ENCODE measurements at regions not wholly inside any gene's neighbourhood (a gene's known extent, or its start where the extent isn't known, plus 50 kb on each side); places are given as distances from the start of the nearest gene placed in this dataset.

DNA sequence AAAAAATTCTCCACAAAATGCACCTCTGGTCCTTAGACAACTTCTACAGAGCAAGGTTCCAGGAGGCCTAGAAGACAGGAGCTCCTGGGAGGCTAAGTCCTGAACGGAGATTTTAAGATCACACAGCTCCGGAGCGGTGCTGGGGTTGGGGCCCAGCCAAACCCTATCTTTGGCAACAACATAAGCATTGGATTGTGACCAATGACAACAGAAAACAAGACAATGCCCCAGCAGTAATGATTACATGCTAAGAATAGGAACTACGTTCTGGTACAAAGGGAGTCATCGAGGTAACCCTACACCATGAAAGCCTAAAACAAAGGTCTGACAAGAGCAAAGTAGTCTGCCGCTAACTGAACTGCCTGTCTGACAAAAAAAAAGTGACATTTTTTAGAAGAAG is 171.2 kb downstream of the CMPK2 start:
- DNase-seq (ENCODE audit: low spot score in 2 of 2), result no peak
- Mint-ChIP-seq H3K4me1 (no peaks in the 10 kb centered on the region), H3K4me3 (no peak overlapping the region)

DNA sequence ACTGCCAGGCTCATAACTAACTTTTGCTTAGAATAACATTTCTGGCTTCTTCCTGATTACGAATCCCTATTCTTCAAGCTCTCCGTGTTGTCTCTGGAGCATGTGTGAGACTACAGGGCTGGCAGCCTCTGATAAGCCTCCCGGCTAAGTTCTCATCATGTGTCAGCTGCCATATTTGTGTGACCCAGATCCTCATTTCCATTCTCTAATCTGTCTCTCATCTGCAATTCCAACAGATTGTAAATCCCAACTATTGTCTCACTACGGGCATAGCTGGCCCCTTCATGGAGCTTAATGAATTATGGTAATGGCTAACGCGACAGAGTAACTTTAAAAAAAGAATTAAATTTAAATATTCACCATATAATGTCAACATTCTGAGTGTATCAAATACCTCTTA is 165.4 kb downstream of the CMPK2 start:
- Mint-ChIP-seq H3K4me3 (no peak overlapping the region), H3K27me3 (peaks cover 39% of the 10 kb centered on the region), H3K9me3 (peaks cover 8% of the 10 kb centered on the region), H3K27ac (ENCODE audit: low read depth) (no peak overlapping the region), H3K36me3 (ENCODE audit: insufficient read depth) (no peaks in the 10 kb centered on the region), H3K4me1 (no peaks in the 10 kb centered on the region)
- DNase-seq (ENCODE audit: low spot score in 2 of 2) (no peak), ATAC-seq (replicated peaks; ENCODE audit: extremely low read depth, poor library complexity, severe bottlenecking) (no peak)

More for the DNA sequence above, 171.2 kb downstream of the CMPK2 start:
- H3K9me3 Mint-ChIP-seq, result no peaks in the 10 kb centered on the region
- H3K27me3 Mint-ChIP-seq, result peaks cover 32% of the 10 kb centered on the region
- H3K36me3 Mint-ChIP-seq (ENCODE audit: insufficient read depth), result no peaks in the 10 kb centered on the region
- H3K27ac Mint-ChIP-seq (ENCODE audit: low read depth), result no peak overlapping the region
- ATAC-seq (replicated peaks; ENCODE audit: extremely low read depth, poor library complexity, severe bottlenecking), result no peak

DNA sequence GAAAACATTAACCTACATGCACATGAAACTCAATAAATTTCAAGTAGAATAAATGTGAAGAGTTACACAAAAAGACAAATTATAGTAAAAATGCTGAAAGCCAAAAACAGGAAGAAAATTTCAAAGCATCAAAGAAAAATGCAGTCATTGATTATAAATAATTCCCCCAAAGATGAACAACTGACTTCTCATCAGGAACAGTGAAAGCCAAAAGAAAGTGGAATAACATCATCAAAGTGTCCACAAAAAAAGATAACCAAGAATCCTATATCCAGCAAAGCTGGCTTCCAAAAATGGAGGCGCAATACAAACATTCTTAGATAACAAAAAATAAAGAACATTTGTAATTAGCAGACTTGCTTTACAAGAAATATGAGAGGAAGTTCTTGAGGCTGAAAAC is 161.6 kb downstream of the CMPK2 start:
- no peaks in the 10 kb centered on the region for H3K4me1 Mint-ChIP-seq
- H3K9me3 Mint-ChIP-seq, result peaks cover 8% of the 10 kb centered on the region

DNA sequence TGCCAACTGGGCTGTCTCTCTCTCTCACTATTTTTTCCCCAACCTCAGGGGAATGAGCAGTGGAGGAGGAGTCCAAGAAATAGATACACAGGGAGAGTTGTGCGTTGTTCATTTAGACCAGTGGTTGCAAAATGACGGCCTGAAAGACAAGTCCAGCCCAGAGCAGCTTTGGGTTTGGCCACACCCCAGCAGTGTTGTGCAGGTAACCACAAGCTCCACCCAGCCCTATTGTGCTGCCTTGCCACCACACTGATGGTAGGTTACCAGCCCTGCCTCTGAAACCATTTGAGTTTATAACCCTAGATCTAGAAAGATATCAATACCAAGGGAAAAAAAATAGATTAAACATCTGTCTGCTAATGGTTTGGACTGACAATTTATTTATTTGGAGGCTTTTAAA is 144.3 kb downstream of the CMPK2 start:
- H3K4me1 Mint-ChIP-seq, result no peaks in the 10 kb centered on the region
- ATAC-seq (replicated peaks; ENCODE audit: extremely low read depth, poor library complexity, severe bottlenecking) (no peak), DNase-seq (ENCODE audit: low spot score in 2 of 2) (no peak)
- peaks cover 8% of the 10 kb centered on the region for H3K9me3 Mint-ChIP-seq
- no peaks in the 10 kb centered on the region for H3K36me3 Mint-ChIP-seq (ENCODE audit: insufficient read depth)
- no peak overlapping the region for H3K27ac Mint-ChIP-seq (ENCODE audit: low read depth)
- H3K27me3 Mint-ChIP-seq, result peaks cover 66% of the 10 kb centered on the region
- H3K4me3 Mint-ChIP-seq, result no peak overlapping the region

More for the DNA sequence above, 161.6 kb downstream of the CMPK2 start:
- DNase-seq (ENCODE audit: low spot score in 2 of 2), result no peak
- Mint-ChIP-seq H3K4me3 (no peak overlapping the region), H3K27me3 (peaks cover 24% of the 10 kb centered on the region), H3K27ac (ENCODE audit: low read depth) (no peak overlapping the region), H3K36me3 (ENCODE audit: insufficient read depth) (no peaks in the 10 kb centered on the region)
- ATAC-seq (replicated peaks; ENCODE audit: extremely low read depth, poor library complexity, severe bottlenecking), result no peak

DNA sequence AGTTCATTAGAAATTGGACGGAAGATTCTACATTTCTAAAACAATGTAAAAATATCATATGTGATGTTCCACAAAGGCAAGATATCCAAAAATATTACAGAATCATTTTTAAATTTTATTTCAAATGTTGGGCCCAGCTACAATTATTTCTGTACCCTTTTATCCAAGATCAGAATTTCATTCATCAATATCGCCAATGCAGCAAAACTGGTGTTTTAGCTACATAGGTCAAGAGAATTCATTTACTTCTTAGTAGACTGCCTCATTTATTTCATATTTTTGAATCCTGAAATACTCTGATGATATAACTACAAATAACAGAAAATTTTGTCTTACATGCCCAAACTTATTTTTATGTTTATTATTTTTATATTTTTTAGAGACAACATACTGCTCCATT is 143.1 kb downstream of the CMPK2 start:
- Mint-ChIP-seq H3K4me3 (no peak overlapping the region), H3K36me3 (ENCODE audit: insufficient read depth) (no peaks in the 10 kb centered on the region), H3K27me3 (peaks cover 66% of the 10 kb centered on the region), H3K27ac (ENCODE audit: low read depth) (no peak overlapping the region), H3K9me3 (peaks cover 5% of the 10 kb centered on the region), H3K4me1 (no peaks in the 10 kb centered on the region)
- DNase-seq (ENCODE audit: low spot score in 2 of 2), result no peak
- ATAC-seq (replicated peaks; ENCODE audit: extremely low read depth, poor library complexity, severe bottlenecking), result no peak

GRCh38 chr2:6723865-6724604 is 141.7 kb downstream of the CMPK2 start:
- Mint-ChIP-seq H3K27ac (ENCODE audit: low read depth) (no peak overlapping the region), H3K36me3 (ENCODE audit: insufficient read depth) (no peaks in the 10 kb centered on the region), H3K9me3 (no peaks in the 10 kb centered on the region), H3K4me3 (no peak overlapping the region), H3K27me3 (peaks cover 59% of the 10 kb centered on the region), H3K4me1 (no peaks in the 10 kb centered on the region)
- no peak for DNase-seq (ENCODE audit: low spot score in 2 of 2)
- ATAC-seq (replicated peaks; ENCODE audit: extremely low read depth, poor library complexity, severe bottlenecking), result no peak

DNA sequence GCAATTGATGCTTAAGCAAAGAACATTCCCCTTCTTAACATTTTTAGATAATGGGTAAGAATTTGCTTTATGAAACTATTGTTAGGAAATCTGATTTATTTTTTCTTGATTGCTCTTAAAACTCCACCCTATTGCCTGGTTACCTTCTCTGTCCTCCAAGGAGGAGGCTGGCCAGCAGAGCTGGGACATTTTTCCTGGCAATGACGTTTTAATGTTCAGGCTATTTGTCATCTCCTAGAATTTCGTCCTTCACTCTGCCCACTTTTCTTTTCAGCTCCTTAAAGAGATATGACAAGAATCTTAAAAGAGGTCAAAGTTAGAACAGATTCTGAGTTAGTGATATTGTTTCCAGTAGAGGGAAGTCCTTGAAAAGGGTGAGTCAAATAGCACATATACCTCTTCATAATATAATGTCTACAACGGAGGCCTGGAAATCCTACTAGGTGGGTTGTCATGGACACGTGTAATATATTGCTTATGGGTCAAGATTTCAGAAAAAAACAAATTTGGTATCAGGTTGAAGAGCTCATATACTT is 141.0 kb downstream of the CMPK2 start:
- H3K27ac Mint-ChIP-seq (ENCODE audit: low read depth), result no peak overlapping the region
- H3K4me3 Mint-ChIP-seq, result no peak overlapping the region
- ATAC-seq (replicated peaks; ENCODE audit: extremely low read depth, poor library complexity, severe bottlenecking) (no peak), DNase-seq (ENCODE audit: low spot score in 2 of 2) (no peak)
- no peaks in the 10 kb centered on the region for H3K36me3 Mint-ChIP-seq (ENCODE audit: insufficient read depth)
- H3K27me3 Mint-ChIP-seq, result peaks cover 53% of the 10 kb centered on the region
- H3K9me3 Mint-ChIP-seq, result no peaks in the 10 kb centered on the region
- no peaks in the 10 kb centered on the region for H3K4me1 Mint-ChIP-seq

DNA sequence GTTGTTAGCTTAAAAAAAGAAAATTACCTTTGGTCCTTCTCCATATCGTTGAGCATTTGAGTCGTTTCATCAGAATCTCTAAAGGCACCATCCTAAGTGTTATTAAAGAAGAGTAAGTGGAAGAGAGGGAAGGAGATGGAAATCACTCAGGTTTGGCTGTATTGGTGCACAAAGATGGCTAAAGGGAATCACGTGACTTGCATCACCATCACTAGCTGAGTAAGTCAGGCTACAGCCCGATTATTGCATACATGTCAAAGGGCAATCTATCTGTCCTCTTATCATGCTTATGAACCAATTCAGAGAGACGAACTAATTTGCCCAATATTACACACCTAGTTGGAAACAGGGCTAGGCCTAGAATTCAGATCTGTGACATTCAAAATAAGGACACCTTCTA is 137.6 kb downstream of the CMPK2 start:
- ATAC-seq (replicated peaks; ENCODE audit: extremely low read depth, poor library complexity, severe bottlenecking), result no peak
- Mint-ChIP-seq H3K27me3 (peaks cover 73% of the 10 kb centered on the region), H3K27ac (ENCODE audit: low read depth) (no peak overlapping the region)

DNA sequence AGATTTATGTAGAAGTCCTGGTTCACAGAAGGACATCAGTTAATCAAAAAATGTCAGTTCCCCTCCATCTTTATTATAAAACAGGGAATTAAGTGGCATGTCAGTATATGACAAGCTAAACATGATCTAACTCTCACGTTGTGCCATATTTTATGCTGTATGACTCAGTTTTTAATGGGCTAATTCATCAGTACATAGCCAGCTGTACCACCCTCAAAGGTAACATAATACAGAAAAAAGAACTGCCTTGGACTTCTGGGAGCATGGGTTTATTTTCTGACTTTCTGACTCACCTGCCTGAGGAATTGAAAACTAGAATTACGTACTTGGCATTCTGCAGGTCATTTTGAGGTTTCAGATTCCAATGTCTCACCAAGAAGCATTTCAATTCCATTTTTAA is 135.7 kb downstream of the CMPK2 start:
- H3K36me3 Mint-ChIP-seq (ENCODE audit: insufficient read depth), result no peaks in the 10 kb centered on the region
- DNase-seq (ENCODE audit: low spot score in 2 of 2) (no peak), ATAC-seq (replicated peaks; ENCODE audit: extremely low read depth, poor library complexity, severe bottlenecking) (no peak)
- H3K9me3 Mint-ChIP-seq, result no peaks in the 10 kb centered on the region
- H3K4me1 Mint-ChIP-seq, result no peaks in the 10 kb centered on the region
- H3K27me3 Mint-ChIP-seq, result peaks cover 72% of the 10 kb centered on the region
- H3K4me3 Mint-ChIP-seq, result no peak overlapping the region
- H3K27ac Mint-ChIP-seq (ENCODE audit: low read depth), result no peak overlapping the region

More for the DNA sequence above, 137.6 kb downstream of the CMPK2 start:
- no peak for DNase-seq (ENCODE audit: low spot score in 2 of 2)
- Mint-ChIP-seq H3K36me3 (ENCODE audit: insufficient read depth) (no peaks in the 10 kb centered on the region), H3K4me3 (no peak overlapping the region), H3K9me3 (no peaks in the 10 kb centered on the region), H3K4me1 (no peaks in the 10 kb centered on the region)

GRCh38 chr2:6730649-6731532 is 134.8 kb downstream of the CMPK2 start:
- H3K4me3 Mint-ChIP-seq, result no peak overlapping the region

DNA sequence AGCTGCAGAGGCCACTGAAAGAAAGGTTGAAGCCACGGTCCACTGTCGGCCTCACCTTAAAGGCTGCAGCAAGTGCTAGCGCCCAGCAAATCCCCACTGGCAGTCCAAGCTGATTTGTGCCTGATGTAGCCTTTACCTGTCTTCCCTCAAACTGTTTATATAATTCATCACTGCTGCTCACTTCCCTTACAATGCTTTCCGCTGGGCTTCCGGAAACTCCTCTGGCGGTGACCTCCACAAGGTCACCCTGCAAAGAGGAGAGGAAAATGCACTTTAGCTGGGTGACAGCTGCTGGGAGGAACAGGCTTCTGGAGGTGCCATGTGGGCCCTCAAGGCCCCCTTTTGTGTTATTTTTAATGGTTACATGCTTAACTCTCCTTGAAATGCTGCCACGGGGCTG is 126.2 kb downstream of the CMPK2 start:
- no peaks in the 10 kb centered on the region for H3K36me3 Mint-ChIP-seq (ENCODE audit: insufficient read depth)
- H3K27ac Mint-ChIP-seq (ENCODE audit: low read depth), result no peak overlapping the region
- H3K4me1 Mint-ChIP-seq, result no peaks in the 10 kb centered on the region
- DNase-seq (ENCODE audit: low spot score in 2 of 2) (no peak), ATAC-seq (replicated peaks; ENCODE audit: extremely low read depth, poor library complexity, severe bottlenecking) (no peak)
- no peak overlapping the region for H3K4me3 Mint-ChIP-seq
- H3K27me3 Mint-ChIP-seq, result peaks cover 50% of the 10 kb centered on the region
- H3K9me3 Mint-ChIP-seq, result no peaks in the 10 kb centered on the region

More at GRCh38 chr2:6730649-6731532, 134.8 kb downstream of the CMPK2 start:
- Mint-ChIP-seq H3K27me3 (peaks cover 63% of the 10 kb centered on the region), H3K36me3 (ENCODE audit: insufficient read depth) (no peaks in the 10 kb centered on the region), H3K4me1 (no peaks in the 10 kb centered on the region), H3K9me3 (no peaks in the 10 kb centered on the region), H3K27ac (ENCODE audit: low read depth) (no peak overlapping the region)
- ATAC-seq (replicated peaks; ENCODE audit: extremely low read depth, poor library complexity, severe bottlenecking) (no peak), DNase-seq (ENCODE audit: low spot score in 2 of 2) (no peak)

GRCh38 chr2:6741229-6741628 is 124.5 kb downstream of the CMPK2 start:
- peaks cover 63% of the 10 kb centered on the region for H3K27me3 Mint-ChIP-seq
- H3K4me3 Mint-ChIP-seq, result no peak overlapping the region
- no peak for ATAC-seq (replicated peaks; ENCODE audit: extremely low read depth, poor library complexity, severe bottlenecking)

GRCh38 chr2:6744038-6744437 is 121.7 kb downstream of the CMPK2 start:
- Mint-ChIP-seq H3K36me3 (ENCODE audit: insufficient read depth) (no peaks in the 10 kb centered on the region), H3K9me3 (no peaks in the 10 kb centered on the region), H3K4me1 (no peaks in the 10 kb centered on the region), H3K27ac (ENCODE audit: low read depth) (no peak overlapping the region), H3K4me3 (no peak overlapping the region), H3K27me3 (peaks cover 76% of the 10 kb centered on the region)
- ATAC-seq (replicated peaks; ENCODE audit: extremely low read depth, poor library complexity, severe bottlenecking) (no peak), DNase-seq (ENCODE audit: low spot score in 2 of 2) (no peak)

More at GRCh38 chr2:6741229-6741628, 124.5 kb downstream of the CMPK2 start:
- Mint-ChIP-seq H3K4me1 (no peaks in the 10 kb centered on the region), H3K36me3 (ENCODE audit: insufficient read depth) (no peaks in the 10 kb centered on the region), H3K9me3 (no peaks in the 10 kb centered on the region), H3K27ac (ENCODE audit: low read depth) (no peak overlapping the region)
- no peak for DNase-seq (ENCODE audit: low spot score in 2 of 2)

Data from central memory CD8-positive, alpha-beta T cell (primary cell).